ENCODE measurements at regions not wholly inside any gene's neighbourhood (a gene's known extent, or its start where the extent isn't known, plus 50 kb on each side); places are given as distances from the start of the nearest gene placed in this dataset.
A peak's percentile ranks its signal among the peaks of the same experiment; 100 is the strongest.
"Not testable (repeated sequence)": the region's sequence is repeated elsewhere in the genome, so short reads cannot be mapped to it uniquely, and the experiment has no call there.

GRCh38 chr5:142259758-142260157, 65.1 kb downstream of the SPRY4 start:
- no peak overlapping the region for H3K27ac Mint-ChIP-seq
- DNase-seq (ENCODE audit: low spot score in 2 of 2): no peak
- peaks cover 3% of the 10 kb centered on the region for H3K9me3 Mint-ChIP-seq
- no peaks in the 10 kb centered on the region for H3K36me3 Mint-ChIP-seq
- H3K4me1 Mint-ChIP-seq: peaks cover 7% of the 10 kb centered on the region
- H3K4me3 Mint-ChIP-seq: no peak overlapping the region
- ATAC-seq: no peak

GRCh38 chr5:142255831-142256230, 69.0 kb downstream of the SPRY4 start:
- no peaks in the 10 kb centered on the region for H3K36me3 Mint-ChIP-seq
- H3K9me3 Mint-ChIP-seq: peaks cover 3% of the 10 kb centered on the region
- H3K27ac Mint-ChIP-seq: no peak overlapping the region
- H3K4me1 Mint-ChIP-seq: no peaks in the 10 kb centered on the region
- no peak overlapping the region for H3K4me3 Mint-ChIP-seq
- DNase-seq (ENCODE audit: low spot score in 2 of 2): no peak
- ATAC-seq: no peak

- DNase-seq (ENCODE audit: low spot score in 2 of 2) (no peak), ATAC-seq (no peak)
- H3K4me3 Mint-ChIP-seq: no peak overlapping the region
- peaks cover 3% of the 10 kb centered on the region for H3K9me3 Mint-ChIP-seq
- no peaks in the 10 kb centered on the region for H3K4me1 Mint-ChIP-seq
- no peak overlapping the region for H3K27ac Mint-ChIP-seq
- no peaks in the 10 kb centered on the region for H3K36me3 Mint-ChIP-seq
Observed at GRCh38 chr5:142254431-142254830, 70.4 kb downstream of the SPRY4 start.

GRCh38 chr5:142253938-142254337, 70.9 kb downstream of the SPRY4 start:
- DNase-seq (ENCODE audit: low spot score in 2 of 2) (no peak), ATAC-seq (no peak)
- Mint-ChIP-seq H3K9me3 (peaks cover 3% of the 10 kb centered on the region), H3K27ac (no peak overlapping the region), H3K36me3 (no peaks in the 10 kb centered on the region), H3K4me1 (no peaks in the 10 kb centered on the region), H3K4me3 (no peak overlapping the region)

GRCh38 chr5:142250119-142250518, 74.7 kb downstream of the SPRY4 start:
- Mint-ChIP-seq H3K36me3 (no peaks in the 10 kb centered on the region), H3K4me3 (no peak overlapping the region), H3K9me3 (no peaks in the 10 kb centered on the region), H3K4me1 (no peaks in the 10 kb centered on the region), H3K27ac (no peak overlapping the region)
- DNase-seq (ENCODE audit: low spot score in 2 of 2) (no peak), ATAC-seq (no peak)

GRCh38 chr5:142248853-142249462, 75.9 kb downstream of the SPRY4 start:
- DNase-seq (ENCODE audit: low spot score in 2 of 2): no peak
- Mint-ChIP-seq H3K9me3 (no peaks in the 10 kb centered on the region), H3K27ac (no peak overlapping the region), H3K36me3 (no peaks in the 10 kb centered on the region), H3K4me1 (no peaks in the 10 kb centered on the region), H3K4me3 (no peak overlapping the region)
- no peak for ATAC-seq

- Mint-ChIP-seq H3K9me3 (no peaks in the 10 kb centered on the region), H3K4me1 (no peaks in the 10 kb centered on the region), H3K27ac (no peak overlapping the region), H3K36me3 (no peaks in the 10 kb centered on the region), H3K4me3 (no peak overlapping the region)
- ATAC-seq: no peak
- no peak for DNase-seq (ENCODE audit: low spot score in 2 of 2)
Observed at GRCh38 chr5:142246258-142246657, 78.6 kb downstream of the SPRY4 start.

GRCh38 chr5:142245786-142246185, 79.0 kb downstream of the SPRY4 start:
- H3K36me3 Mint-ChIP-seq: no peaks in the 10 kb centered on the region
- no peak overlapping the region for H3K4me3 Mint-ChIP-seq
- DNase-seq (ENCODE audit: low spot score in 2 of 2): no peak
- no peak overlapping the region for H3K27ac Mint-ChIP-seq
- H3K9me3 Mint-ChIP-seq: no peaks in the 10 kb centered on the region
- H3K4me1 Mint-ChIP-seq: no peaks in the 10 kb centered on the region
- no peak for ATAC-seq

- Mint-ChIP-seq H3K4me1 (no peaks in the 10 kb centered on the region), H3K9me3 (no peaks in the 10 kb centered on the region), H3K27ac (no peak overlapping the region), H3K36me3 (no peaks in the 10 kb centered on the region), H3K4me3 (no peak overlapping the region)
- DNase-seq (ENCODE audit: low spot score in 2 of 2): no peak
- no peak for ATAC-seq
Observed at GRCh38 chr5:142244440-142244839, 80.4 kb downstream of the SPRY4 start.

- Mint-ChIP-seq H3K36me3 (no peaks in the 10 kb centered on the region), H3K9me3 (no peaks in the 10 kb centered on the region), H3K4me1 (no peaks in the 10 kb centered on the region), H3K27ac (no peak overlapping the region), H3K4me3 (no peak overlapping the region)
- ATAC-seq (no peak), DNase-seq (ENCODE audit: low spot score in 2 of 2) (no peak)
Observed at GRCh38 chr5:142242272-142242671, 82.5 kb downstream of the SPRY4 start.

- Mint-ChIP-seq H3K36me3 (no peaks in the 10 kb centered on the region), H3K4me1 (peaks cover 13% of the 10 kb centered on the region), H3K9me3 (no peaks in the 10 kb centered on the region), H3K27ac (no peak overlapping the region), H3K4me3 (no peak overlapping the region)
- ATAC-seq (no peak), DNase-seq (ENCODE audit: low spot score in 2 of 2) (no peak)
Observed at GRCh38 chr5:142239394-142240159, 85.2 kb downstream of the SPRY4 start.

GRCh38 chr5:142237707-142238106, 87.1 kb downstream of the SPRY4 start:
- H3K4me1 Mint-ChIP-seq: peaks cover 14% of the 10 kb centered on the region
- no peaks in the 10 kb centered on the region for H3K9me3 Mint-ChIP-seq
- no peak for DNase-seq (ENCODE audit: low spot score in 2 of 2)
- no peak overlapping the region for H3K4me3 Mint-ChIP-seq
- no peaks in the 10 kb centered on the region for H3K36me3 Mint-ChIP-seq
- no peak overlapping the region for H3K27ac Mint-ChIP-seq
- no peak for ATAC-seq

GRCh38 chr5:142236673-142237290, 88.0 kb downstream of the SPRY4 start:
- peaks cover 14% of the 10 kb centered on the region for H3K4me1 Mint-ChIP-seq
- DNase-seq (ENCODE audit: low spot score in 2 of 2); ATAC-seq; H3K4me3 Mint-ChIP-seq; H3K9me3 Mint-ChIP-seq; H3K27ac Mint-ChIP-seq; H3K36me3 Mint-ChIP-seq: not testable (repeated sequence)

GRCh38 chr5:142235870-142236672, 88.8 kb downstream of the SPRY4 start:
- Mint-ChIP-seq H3K4me1 (peaks cover 14% of the 10 kb centered on the region), H3K36me3 (no peaks in the 10 kb centered on the region), H3K9me3 (no peaks in the 10 kb centered on the region), H3K27ac (no peak overlapping the region), H3K4me3 (no peak overlapping the region)
- ATAC-seq (no peak), DNase-seq (ENCODE audit: low spot score in 2 of 2) (no peak)

GRCh38 chr5:142235050-142235797, 89.6 kb downstream of the SPRY4 start:
- peak; percentile 82 for ATAC-seq
- Mint-ChIP-seq H3K4me1 (peaks cover 14% of the 10 kb centered on the region), H3K36me3 (no peaks in the 10 kb centered on the region), H3K4me3 (no peak overlapping the region), H3K27ac (peak overlapping the region; percentile 6), H3K9me3 (no peaks in the 10 kb centered on the region)
- DNase-seq (ENCODE audit: low spot score in 2 of 2): no peak
